GM12878 (cell line): ENCODE measurements at regions not wholly inside any gene's neighbourhood (a gene's known extent, or its start where the extent isn't known, plus 50 kb on each side); places are given as distances from the start of the nearest gene placed in this dataset.

ENCODE experiments used
- CEBPB ChIP-seq, 2 experiments: fragments of 150-350 bp in 1 of 2; IDR thresholded peaks; 2 replicates each; pipeline ENCODE4 v1.6.1; 2012 to 2014; ENCODE audit warnings: low read depth in 2 of 2, low read length in 2 of 2, borderline replicate concordance in 1 of 2, inconsistent platforms in 1 of 2
- CTCF ChIP-seq, 3 experiments: IDR thresholded peaks in 2 of 3; conservative IDR thresholded peaks in 1 of 3; 2 replicates each; pipeline ENCODE4 v1.5.1; 2011; ENCODE audit warnings: low read depth in 3 of 3, low read length in 3 of 3, mild to moderate bottlenecking in 3 of 3, control low read depth in 2 of 3, moderate library complexity in 2 of 3, inconsistent platforms in 1 of 3, mixed read lengths in 1 of 3; ENCODE audit not compliant: control insufficient read depth in 2 of 3, insufficient read depth in 1 of 3; ENCODE audit errors: extremely low read depth in 1 of 3
- EP300 ChIP-seq, 2 experiments: fragments of 150-350 bp in 1 of 2; IDR thresholded peaks; 2 replicates each; pipeline ENCODE4 v1.6.1; 2011 to 2012; ENCODE audit warnings: low read depth in 2 of 2, low read length in 2 of 2, borderline replicate concordance in 1 of 2, improper control_type of control experiment in 1 of 2, inconsistent platforms in 1 of 2; ENCODE audit not compliant: control insufficient read depth in 1 of 2
- FOXM1 ChIP-seq: IDR thresholded peaks from 2 replicates; pipeline ENCODE4 v1.6.1; 2012; ENCODE audit warnings: low read depth, mild to moderate bottlenecking, inconsistent platforms, low read length, moderate library complexity
- KAT2A ChIP-seq: conservative IDR thresholded peaks from 2 replicates; pipeline ENCODE4 v1.6.1; 2011; ENCODE audit warnings: low read depth, low read length; ENCODE audit not compliant: control insufficient read depth
- POLR2A ChIP-seq: IDR thresholded peaks from 2 replicates; pipeline ENCODE4 v1.6.1; 2011; ENCODE audit warnings: low read depth, mild to moderate bottlenecking, low read length
- SMC3 ChIP-seq: IDR thresholded peaks from 2 replicates; pipeline ENCODE4 v1.6.1; 2011; ENCODE audit warnings: low read length, improper control_type of control experiment, borderline replicate concordance
- TARDBP ChIP-seq: IDR thresholded peaks from 2 replicates; pipeline ENCODE4 v1.6.1; 2016; ENCODE audit warnings: borderline replicate concordance
- TF ChIP-seq, protein P1 (sequence below): fragments of 450-650 bp; conservative IDR thresholded peaks from 2 replicates; pipeline ENCODE4 v1.6.1; 2017; ENCODE audit warnings: mild to moderate bottlenecking, moderate library complexity

DNA sequence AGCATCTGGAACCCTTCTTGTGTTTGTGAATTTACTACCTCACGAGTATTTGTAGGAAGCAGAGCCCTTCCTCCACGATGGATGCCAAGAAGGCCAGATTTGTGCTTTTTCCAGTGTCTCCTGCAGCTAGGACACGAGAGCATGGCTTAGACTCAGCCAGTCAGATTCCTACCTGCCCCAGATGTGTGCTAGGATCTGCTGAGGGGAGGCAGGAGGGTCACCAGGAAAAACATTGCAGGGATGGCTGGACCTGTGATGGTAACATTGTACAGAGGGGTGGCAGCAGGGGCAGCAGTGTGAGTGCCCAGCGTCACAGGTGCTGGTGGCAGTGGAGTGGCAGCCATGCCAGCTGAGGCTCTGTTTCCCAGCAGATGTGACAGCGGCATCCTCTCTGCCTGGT, 285.3 kb downstream of the FAM43A start:
- TF ChIP-seq EP300 (IDR thresholded peaks at IDR 0.05; ENCODE audit: borderline replicate concordance in 1 of 2, control insufficient read depth in 1 of 2, low read depth in 2 of 2, low read length in 2 of 2) (no peak), TARDBP (no peak), CEBPB (IDR thresholded peaks at IDR 0.05; ENCODE audit: borderline replicate concordance in 1 of 2, low read depth in 2 of 2, low read length in 2 of 2) (no peak), KAT2A (no peak), SMC3 (no peak), CTCF (IDR thresholded peaks at IDR 0.05 in 2 of 3, conservative IDR thresholded peaks at IDR 0.05 in 1 of 3; ENCODE audit: control insufficient read depth in 2 of 3, extremely low read depth in 1 of 3, insufficient read depth in 1 of 3, low read depth in 3 of 3, low read length in 3 of 3) (no peak), POLR2A (no peak), FOXM1 (no peak)
- TF ChIP-seq, protein P1, sequence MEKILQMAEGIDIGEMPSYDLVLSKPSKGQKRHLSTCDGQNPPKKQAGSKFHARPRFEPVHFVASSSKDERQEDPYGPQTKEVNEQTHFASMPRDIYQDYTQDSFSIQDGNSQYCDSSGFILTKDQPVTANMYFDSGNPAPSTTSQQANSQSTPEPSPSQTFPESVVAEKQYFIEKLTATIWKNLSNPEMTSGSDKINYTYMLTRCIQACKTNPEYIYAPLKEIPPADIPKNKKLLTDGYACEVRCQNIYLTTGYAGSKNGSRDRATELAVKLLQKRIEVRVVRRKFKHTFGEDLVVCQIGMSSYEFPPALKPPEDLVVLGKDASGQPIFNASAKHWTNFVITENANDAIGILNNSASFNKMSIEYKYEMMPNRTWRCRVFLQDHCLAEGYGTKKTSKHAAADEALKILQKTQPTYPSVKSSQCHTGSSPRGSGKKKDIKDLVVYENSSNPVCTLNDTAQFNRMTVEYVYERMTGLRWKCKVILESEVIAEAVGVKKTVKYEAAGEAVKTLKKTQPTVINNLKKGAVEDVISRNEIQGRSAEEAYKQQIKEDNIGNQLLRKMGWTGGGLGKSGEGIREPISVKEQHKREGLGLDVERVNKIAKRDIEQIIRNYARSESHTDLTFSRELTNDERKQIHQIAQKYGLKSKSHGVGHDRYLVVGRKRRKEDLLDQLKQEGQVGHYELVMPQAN = no peak
